HL-60/S4 treated with retinoic acid at 250 ng/mL for 4 days and 3 days (cell line): ENCODE measurements at regions not wholly inside any gene's neighbourhood (a gene's known extent, or its start where the extent isn't known, plus 50 kb on each side); places are given as distances from the start of the nearest gene placed in this dataset.

Source experiments
- in situ Hi-C: fragments of 300-500 bp; cut with MboI; formaldehyde crosslinking; loops from 2 replicates; pipeline ENCODE4 v1.7.0; 2022; ENCODE audit warnings: low sequenced_read_pairs

DNA sequence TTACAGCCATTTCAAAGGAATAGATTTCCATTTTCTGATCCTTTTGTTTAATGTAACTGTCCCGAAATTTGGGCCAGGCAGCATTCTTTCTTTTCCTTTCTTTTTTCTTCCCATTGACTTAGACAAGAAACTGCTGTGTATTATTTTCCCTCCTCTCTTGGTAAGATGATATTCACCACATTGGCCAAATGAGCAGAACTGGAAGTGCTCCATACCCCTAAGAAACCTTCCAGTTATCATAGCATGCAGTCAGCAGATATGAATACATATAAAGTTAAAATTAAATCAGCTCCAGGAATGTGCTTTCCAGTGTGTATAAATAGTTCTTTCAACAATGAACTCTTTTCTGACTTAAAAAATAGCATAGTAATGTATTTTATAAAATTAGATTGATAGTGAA, 168.5 kb upstream of the GAS1 start:
- in situ Hi-C loops, result no loop called here

DNA sequence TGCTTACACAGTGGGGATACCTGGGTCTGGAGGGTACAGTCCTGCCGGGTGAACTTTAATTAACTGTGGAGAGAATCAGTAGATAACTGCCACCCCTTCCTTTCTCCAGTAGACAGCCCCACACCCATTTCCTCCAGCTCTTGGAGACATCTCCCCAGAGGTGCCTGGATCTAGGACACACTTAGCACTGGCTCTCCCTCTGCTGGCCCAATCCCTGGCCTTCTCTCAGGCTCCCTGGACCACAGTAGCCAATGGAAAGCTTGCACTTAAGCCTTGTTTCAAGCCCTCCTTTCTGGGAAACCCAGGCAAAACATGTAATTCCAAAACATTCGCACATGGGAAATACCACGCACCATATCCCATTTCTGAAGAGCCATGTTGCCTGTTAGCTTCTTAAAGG, 169.2 kb upstream of the GAS1 start:
- in situ Hi-C loops, result no loop called here

DNA sequence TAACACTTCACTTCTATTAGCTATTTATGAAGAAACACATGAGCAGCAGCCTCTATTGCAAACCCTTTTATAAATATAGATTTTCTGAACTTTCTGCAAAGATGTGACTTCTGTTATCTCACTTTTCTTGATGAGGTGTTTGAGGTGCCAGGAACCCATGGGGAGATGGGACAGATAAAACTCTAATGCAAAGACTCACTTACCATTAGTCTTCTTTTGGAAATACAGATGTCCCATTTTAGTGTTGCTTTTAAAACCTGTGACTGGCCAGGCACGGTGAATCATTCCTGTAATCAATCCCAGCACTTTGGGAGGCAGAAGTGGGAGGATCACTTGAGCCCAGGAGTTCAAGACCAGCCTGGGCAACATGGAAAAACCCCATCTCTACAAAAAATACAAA, 171.3 kb upstream of the GAS1 start:
- in situ Hi-C loops, result no loop called here

DNA sequence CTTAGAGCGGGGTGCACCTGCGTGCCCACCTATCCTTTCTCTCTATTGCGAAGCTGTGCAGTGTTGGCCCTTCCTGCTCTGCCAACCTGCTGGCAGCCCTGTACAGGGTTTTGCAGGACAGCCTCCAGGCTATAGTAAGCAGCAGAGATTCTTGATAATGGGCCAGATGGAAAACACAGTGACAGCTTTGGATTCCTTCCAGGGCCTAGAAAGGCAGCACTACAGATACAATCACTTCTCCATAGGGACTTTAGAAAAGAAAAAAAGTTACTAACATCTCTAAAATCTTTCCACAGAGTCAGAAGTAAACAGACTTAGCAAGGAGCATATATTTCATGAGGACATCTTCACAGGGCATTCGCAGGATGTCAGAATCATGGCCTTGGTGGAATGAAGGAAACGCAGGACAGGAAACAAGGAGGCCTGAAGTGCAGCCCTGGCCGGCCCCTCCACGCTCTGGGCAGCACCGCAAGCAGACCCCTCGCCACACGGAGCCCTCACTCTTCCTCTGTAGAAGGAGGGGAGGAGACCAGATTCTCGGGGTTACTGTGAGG, 172.1 kb upstream of the GAS1 start:
- in situ Hi-C loops, result no loop called here

DNA sequence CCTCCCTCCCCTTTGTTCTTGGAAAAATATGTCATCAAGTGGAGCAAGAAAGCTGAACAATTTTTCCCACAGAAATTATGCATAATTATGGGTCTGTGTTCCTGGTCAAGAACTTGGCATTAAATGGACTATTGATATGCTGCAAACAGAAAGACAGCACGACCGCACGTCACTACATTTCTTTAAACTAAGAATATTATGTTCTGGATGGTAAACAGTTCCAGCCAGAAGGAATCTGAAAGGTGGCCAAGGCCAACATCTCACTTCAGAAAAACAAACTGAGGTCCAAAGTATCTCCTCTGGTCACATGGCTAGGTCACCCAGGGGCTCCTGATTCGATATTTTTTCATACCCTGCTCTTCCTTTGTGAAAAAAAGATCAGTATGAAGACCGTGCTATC, 173.3 kb upstream of the GAS1 start:
- in situ Hi-C loops, result no loop called here

DNA sequence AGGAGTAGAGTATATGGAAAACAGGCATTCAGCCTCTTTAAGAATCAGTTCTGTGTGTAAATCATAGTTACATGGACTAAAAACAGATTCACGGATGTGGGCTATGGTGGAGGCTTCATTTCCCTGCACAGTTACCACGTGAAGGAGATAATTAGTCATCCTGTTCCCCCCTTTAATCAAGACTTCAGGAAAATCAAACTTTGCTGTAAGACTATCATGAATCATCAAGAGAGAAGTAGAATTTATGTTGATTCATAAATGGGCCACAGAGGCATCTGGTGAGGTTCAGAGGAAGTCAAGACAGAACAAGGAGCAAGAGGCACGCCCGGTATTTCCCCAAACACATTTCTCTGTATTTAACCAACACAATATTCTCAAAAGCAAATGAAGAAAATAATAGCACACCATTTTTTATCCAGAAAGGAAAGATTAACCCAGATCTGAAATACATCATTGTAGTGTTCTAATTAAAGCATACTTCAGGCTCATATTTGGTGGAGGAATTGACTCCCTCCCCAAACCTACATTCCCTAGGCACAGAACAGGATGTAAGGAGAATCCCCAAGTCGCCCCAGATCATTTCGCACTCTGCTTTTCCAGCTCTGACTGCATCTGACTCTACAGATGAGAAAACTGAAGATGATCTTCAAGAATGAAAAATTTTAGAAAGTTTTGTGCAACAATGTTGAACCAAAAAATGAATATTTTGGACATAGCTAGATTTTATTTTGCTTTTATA, 175.8 kb upstream of the GAS1 start:
- in situ Hi-C loops, result no loop called here

DNA sequence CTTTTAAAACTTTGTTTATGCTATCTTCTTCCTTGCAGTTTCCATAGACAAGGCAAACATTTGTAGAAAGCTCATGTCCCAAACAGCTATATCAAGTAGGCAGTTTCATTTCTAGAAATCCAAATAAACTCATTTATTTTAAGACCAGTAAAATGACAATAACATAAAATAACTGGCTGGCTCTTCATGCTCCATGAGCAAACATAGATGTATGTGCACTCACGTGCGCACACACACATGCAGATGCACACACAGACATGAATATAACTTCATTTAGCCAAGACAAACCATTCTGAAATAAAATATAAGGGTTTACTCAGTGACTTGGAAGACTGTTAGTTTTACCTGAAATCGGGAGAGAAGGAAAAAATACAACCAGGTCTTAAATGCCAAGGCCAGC, 176.5 kb upstream of the GAS1 start:
- in situ Hi-C loops, result no loop called here

DNA sequence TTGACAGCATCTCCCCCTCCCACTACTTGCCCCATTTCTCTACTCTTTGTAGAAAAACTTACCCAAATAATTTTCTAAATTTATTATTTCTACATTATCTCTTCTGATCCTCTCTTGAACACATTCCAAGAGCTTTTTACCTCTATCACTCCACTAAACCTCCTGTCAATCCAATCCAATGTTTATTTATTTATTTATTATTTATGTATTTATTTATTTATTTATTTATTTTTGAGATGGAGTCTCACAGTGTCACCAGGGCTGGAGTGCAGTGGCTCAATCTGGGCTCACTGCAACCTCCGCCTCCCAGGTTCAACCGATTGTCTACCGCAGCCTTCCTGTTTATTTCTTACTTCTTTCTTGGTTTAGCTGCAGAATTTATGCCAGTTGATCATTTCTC, 178.5 kb upstream of the GAS1 start:
- in situ Hi-C loops, result no loop called here

DNA sequence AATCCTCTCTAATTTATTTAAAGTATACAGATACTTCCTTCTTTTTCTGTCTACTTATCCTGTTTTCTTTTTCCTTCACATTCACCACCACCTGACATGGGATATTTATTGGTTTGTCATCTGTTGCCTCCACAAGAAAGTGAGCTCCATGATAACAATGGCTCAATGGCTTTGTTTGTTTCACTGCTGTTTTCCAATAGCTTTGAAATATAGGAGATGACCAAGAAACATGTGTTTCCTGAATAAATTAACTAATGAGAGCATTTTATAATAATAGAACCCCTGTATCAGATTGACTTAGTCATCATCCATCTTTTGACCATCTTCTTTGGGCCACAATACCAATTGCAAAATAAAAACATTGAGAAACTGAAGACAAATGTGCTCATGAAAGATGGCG, 180.2 kb upstream of the GAS1 start:
- in situ Hi-C loops, result no loop called here

DNA sequence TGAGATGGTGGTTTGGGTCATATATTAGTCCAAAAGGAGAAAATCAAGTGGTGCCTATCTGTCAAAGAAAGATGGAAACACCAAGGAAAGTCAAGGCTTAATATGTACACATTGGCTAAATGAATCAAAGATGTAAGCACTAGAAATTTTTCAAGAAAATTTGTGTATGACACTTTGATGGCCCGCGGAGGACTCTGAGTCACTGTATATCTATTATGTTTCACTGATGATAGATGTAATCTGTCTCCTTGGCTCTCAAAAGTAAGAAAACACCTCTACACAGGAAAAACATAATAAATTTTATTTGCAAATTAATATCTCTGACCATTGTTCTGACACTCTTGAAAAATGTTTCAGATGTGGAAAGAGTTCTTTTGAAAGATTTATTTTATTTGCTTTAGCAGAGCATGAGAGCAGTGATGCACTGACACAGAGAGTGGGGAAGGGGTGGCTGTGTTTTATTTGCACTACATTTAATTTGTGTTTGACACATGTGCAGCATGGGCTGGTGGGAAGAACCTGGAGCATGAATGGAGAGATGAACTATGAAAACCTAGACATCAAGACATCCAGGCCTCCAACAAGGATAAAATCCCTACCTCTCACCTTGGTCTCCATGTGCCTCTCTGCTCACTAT, 180.8 kb upstream of the GAS1 start:
- in situ Hi-C loops, result no loop called here

DNA sequence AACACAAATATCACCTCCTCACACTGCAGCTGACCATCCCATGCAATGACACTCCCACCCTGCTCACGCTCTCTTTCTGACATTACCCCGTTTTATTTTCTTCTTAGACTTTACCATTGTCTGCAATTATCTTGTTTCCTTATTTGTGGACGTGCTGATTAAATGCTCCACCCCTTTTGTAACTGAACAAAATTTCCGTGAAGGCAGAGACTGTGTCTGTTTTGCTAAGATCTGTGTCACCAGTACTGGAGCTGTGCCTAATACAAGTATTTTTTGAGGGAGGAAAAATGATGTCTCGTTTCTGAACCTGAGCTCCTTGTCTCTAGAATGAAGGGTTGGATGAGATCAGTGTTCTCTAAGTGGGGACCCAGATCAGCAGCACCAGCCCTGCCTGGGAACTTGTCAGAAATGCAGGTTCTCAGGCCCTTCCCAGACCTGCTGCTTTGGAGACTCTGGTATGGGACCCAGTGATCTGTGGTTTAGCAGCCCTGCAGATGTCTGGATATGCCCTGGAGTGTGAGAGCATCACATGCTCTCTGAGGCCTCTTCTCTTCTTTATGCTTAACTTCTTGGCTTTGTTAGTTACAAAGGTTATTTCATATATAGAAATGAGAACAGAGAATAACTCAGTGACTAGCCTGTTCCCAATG, 181.7 kb upstream of the GAS1 start:
- in situ Hi-C loops, result no loop called here

DNA sequence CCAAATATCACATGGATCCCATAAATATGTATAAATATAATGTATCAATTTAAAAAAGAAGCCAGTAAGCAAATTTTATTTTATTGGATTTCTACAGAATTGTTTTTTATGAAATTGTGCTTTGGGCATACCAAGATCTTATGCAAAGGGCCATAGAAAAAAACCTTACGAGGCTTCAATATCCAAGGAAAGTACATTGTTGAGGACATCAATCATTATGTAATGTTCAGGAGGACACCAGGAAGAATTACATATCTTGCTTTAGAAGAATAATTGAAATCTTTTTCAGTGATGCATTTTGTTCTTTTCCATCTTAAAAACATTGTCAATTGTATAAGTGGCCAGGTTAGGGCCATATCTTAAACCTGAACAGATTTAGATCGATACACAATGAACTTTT, 187.8 kb upstream of the GAS1 start:
- in situ Hi-C loops, result no loop called here

DNA sequence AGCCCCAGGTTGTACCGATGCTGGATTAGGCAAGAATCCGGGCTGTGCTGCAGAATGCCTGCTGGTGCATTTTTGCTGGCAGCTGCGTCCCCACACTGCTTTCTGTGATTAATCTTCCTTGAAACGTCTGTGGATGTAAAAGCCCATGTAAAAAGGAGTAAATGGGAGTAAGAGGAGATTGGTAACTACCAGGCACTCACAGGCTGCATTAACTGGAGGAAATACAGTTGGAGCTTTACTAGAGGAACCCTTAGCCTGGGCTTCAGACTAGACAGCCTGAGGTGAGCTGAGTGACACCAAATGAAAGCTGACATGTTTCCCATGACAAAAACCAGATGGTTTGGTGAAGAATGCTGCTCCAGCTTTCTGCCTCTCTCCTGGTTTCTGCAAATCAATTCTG, 190.4 kb upstream of the GAS1 start:
- in situ Hi-C loops, result no loop called here

DNA sequence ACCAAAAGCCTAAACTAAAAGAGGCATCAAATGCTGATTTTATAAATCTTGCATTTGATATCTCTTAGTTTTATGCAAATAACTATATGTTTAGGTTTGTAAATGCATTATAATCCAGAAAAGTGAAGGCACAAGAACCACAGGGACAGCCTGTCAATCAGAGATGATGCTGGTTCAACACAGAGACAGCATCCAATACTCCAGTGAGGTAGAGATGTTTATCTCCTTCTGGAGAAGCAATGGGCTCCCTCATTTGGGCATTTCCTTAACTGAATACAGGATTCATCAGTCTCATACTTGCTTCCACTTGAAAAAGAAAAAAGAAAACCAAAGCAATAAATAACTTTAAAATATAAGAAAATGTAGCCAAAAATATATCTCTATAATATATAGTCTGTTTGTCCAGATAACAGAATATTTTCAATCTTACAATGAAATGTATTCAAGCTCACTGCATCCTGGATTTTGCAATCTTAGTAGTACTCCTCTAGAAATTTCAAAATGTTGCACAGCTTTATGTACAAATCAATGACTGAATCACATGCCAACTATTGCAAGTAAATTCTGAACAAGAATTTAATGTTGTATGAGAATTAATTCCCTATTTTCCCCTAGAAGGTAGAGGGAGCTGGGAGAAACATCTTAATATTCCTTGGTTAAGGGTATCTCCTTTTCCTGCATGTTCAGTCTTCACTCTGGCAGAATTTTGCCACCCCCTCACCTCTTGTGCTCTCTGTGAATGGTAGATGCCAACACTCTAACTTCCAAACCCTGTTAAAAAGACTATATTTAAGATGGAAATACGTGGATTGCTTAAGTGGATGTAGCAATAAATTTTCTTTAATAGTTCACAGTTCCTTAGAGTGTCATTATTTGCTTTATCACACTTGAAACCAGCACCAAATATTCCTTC, 191.1 kb upstream of the GAS1 start:
- in situ Hi-C loops, result no loop called here

DNA sequence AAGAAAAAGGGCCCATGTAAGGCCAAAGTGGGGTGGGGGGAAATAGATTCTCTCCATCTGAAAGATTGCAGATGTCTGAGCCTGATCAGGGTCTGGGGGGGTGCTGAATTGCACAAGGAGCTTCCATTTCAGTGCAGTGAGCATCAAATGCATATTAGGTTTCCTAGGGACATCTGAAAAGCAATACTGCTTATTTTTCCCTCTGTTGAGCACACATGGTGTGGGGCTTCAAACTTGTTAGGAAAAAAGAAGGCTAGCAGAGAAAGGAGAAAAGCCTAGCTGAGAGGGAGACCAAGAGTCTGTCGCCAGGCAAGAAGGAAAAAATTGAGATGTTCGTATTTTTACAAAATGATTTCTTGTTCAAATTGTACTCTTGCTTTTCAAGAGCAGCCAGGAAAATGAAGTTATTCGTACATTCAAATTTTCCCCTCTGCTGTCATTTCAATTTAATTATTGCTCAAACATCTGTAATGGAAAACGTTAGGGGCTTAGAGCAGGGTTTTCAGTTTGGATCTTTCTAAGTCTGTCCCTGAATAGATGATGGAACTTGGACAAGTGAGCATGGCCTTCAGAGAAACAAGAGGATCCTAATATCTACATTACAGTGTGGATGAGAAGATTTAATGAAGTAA, 191.9 kb upstream of the GAS1 start:
- in situ Hi-C loops, result no loop called here

DNA sequence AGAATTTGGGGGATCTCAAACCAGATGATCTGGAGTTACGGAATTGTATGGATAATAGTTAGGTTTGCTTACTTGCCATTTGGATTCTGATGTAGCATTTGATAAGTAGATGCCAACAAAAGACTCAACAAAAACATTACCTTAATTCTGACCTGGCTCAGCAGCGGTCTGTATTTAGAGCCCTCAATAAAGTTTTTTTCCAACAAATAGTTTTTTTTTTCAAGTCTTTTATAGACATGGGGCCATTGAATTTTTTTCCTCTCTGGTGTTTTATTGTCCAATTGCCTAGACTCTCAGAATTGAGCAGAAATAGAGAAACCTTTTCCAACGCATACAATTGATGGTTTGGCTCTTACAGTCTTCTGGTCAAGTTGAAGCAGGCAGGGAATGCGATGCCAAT, 192.8 kb upstream of the GAS1 start:
- in situ Hi-C loops, result no loop called here

DNA sequence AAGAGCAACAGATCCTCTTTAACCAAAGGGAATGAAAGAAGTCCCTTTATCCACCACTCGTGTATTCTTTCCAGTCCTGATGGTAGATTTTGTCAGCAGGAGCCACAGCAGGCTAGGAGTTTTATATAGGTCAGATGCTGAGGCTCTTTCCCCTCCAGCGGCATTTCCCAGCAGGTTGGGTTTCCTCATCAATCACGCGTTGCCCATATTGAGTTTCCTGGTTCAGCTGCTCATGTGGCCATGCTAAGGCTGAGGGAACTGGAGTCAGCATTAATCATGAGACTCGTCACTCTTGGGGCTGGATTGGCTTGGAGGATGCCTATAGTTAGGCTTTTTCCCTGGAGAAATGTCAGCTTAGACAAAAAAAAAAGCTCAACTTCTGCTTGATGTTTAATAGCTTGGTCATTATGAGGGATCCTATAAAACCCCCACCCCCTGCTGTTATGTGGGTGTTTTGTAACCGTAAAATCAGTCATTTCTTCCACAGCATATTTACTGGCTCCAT, 193.4 kb upstream of the GAS1 start:
- in situ Hi-C loops, result no loop called here

DNA sequence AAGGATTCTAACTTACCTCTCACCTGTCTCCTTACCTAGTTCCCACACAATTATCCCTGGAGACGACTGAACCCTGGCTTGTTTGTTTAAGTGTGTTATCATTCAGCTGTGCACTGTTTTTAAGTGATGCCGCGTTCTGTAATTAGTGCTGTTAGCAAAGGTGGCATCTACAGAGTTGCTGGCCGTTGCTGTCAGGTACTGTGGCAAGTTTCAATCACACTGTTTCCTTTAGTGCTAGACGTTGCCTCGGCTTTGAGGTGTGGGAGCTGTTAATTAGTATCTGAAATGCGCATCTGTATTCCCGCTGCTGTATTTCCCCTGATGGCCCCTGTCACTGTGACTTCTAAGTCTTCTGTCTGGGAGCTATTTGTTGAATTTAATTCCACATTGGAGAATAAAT, 193.8 kb upstream of the GAS1 start:
- in situ Hi-C loops, result no loop called here

DNA sequence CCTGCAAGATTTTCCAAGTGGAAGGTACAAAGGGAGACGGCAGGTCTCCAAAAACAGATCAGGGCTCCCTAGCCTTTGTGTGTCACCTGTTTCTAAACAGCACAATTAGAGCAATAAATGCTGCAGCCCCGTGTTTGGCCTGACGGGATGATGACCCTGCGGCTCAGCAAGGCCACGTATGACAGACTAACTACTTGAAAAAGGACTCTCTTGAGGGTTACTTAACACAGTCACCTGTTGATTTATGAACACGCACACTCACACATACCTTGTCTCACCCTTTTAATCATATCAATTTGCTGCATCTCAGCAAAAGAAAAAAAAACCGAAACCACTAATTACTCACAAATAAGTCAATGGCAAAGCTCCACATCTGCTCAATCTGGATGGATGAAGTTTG, 199.6 kb upstream of the GAS1 start:
- in situ Hi-C loops, result no loop called here

DNA sequence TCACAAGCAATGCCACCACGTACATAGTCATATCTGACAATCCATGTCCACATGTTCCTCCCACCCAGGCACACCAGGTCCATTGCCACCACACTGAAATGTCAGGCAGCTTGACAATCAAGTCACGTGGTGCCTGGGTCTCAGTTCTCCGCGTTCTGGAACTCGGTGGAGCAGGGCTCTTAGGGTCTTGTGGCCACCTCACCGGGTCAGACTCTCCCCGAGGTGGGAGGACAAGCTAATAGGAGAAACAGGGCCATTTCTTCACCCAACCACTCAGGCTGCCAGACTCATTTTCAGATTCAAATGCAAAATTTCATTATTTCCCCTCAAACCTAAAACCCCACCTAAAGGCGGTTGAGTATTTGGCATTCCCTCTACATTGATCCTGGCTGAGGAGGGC, 200.5 kb upstream of the GAS1 start:
- in situ Hi-C loops, result no loop called here
